Mesothelial cell of epicardium (in vitro differentiated cells): ENCODE measurements at regions not wholly inside any gene's neighbourhood (a gene's known extent, or its start where the extent isn't known, plus 50 kb on each side); places are given as distances from the start of the nearest gene placed in this dataset.

Source experiments
- DNase-seq, 2 experiments: peaks; one replicate each; pipeline ENCODE4 v3.0.0; 2021; ENCODE audit warnings: low spot score in 2 of 2; ENCODE audit not compliant: unreplicated experiment in 2 of 2
- H3K27ac Mint-ChIP-seq: 2 replicates; pipeline ENCODE4 v1.8.0; 2021; ENCODE audit warnings: mixed read lengths
- H3K27me3 Mint-ChIP-seq: 2 replicates; pipeline ENCODE4 v1.8.0; 2021; ENCODE audit warnings: low read depth, mixed read lengths
- H3K36me3 Mint-ChIP-seq: 2 replicates; pipeline ENCODE4 v1.8.0; 2021; ENCODE audit warnings: mixed read lengths
- H3K4me1 Mint-ChIP-seq: 2 replicates; pipeline ENCODE4 v1.8.0; 2021; ENCODE audit warnings: mixed read lengths
- H3K4me3 Mint-ChIP-seq: 2 replicates; pipeline ENCODE4 v1.8.0; 2021; ENCODE audit warnings: mild to moderate bottlenecking, moderate library complexity, mixed read lengths
- H3K9me3 Mint-ChIP-seq: 2 replicates; pipeline ENCODE4 v1.8.0; 2021; ENCODE audit warnings: mixed read lengths
- TF ChIP-seq, protein P1 (sequence below): fragments of 200-600 bp; sonication (generic); IDR thresholded peaks from one replicate; pipeline ENCODE4 v1.5.0; 2021; ENCODE audit warnings: antibody characterized with exemption; ENCODE audit not compliant: unreplicated experiment

DNA sequence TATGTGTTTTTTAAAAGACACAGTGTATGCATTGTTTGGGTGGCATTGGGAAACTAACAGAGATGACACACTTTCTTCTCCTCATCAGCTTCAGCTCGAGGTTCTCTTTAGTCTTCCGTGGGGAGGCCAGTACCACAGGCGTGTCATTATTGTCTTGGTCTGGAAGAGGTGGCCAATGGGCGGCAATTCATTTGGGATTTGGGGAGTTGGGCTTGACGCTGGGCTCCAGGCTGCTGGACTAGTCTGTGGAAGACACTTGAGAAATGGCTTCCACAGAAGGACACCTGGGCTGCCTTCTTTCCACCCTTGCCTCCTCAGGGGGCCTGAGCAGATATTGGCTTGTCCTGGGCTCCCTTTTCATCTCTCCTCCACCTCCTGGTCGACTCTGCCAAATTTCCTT lies 192.2 kb downstream of the SH2D4B start:
- TF ChIP-seq, protein P1, sequence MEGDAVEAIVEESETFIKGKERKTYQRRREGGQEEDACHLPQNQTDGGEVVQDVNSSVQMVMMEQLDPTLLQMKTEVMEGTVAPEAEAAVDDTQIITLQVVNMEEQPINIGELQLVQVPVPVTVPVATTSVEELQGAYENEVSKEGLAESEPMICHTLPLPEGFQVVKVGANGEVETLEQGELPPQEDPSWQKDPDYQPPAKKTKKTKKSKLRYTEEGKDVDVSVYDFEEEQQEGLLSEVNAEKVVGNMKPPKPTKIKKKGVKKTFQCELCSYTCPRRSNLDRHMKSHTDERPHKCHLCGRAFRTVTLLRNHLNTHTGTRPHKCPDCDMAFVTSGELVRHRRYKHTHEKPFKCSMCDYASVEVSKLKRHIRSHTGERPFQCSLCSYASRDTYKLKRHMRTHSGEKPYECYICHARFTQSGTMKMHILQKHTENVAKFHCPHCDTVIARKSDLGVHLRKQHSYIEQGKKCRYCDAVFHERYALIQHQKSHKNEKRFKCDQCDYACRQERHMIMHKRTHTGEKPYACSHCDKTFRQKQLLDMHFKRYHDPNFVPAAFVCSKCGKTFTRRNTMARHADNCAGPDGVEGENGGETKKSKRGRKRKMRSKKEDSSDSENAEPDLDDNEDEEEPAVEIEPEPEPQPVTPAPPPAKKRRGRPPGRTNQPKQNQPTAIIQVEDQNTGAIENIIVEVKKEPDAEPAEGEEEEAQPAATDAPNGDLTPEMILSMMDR, result no peak
- DNase-seq, result no peak
- Mint-ChIP-seq H3K4me1 (no peaks in the 10 kb centered on the region), H3K27ac (no peak overlapping the region), H3K4me3 (no peak overlapping the region), H3K9me3 (peaks cover 8% of the 10 kb centered on the region), H3K36me3 (no peaks in the 10 kb centered on the region), H3K27me3 (no peaks in the 10 kb centered on the region)

DNA sequence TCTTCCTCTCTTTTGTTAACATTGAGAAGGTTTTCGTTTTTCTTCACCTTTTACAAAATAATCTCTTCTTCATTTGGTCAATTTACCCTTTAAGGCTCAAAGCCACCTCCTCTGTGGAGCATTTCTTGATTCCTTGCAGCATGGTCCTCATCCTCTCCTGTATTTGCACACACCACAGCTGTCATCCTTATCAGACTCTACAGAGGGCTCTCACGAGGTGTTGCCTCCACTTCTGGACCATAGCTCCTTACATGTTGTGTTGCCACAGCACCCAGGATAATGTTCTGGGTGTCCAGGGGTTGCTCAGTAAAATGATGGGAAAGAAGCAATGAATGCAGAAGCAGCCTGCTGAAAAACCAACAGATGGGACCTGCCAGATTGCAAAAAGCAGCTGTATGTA lies 192.8 kb downstream of the SH2D4B start:
- H3K36me3 Mint-ChIP-seq, result no peaks in the 10 kb centered on the region
- no peaks in the 10 kb centered on the region for H3K27me3 Mint-ChIP-seq
- no peak for DNase-seq
- no peak overlapping the region for H3K4me3 Mint-ChIP-seq
- H3K4me1 Mint-ChIP-seq, result no peaks in the 10 kb centered on the region
- no peak overlapping the region for H3K27ac Mint-ChIP-seq
- TF ChIP-seq, protein P1, result no peak
- H3K9me3 Mint-ChIP-seq, result peaks cover 8% of the 10 kb centered on the region

DNA sequence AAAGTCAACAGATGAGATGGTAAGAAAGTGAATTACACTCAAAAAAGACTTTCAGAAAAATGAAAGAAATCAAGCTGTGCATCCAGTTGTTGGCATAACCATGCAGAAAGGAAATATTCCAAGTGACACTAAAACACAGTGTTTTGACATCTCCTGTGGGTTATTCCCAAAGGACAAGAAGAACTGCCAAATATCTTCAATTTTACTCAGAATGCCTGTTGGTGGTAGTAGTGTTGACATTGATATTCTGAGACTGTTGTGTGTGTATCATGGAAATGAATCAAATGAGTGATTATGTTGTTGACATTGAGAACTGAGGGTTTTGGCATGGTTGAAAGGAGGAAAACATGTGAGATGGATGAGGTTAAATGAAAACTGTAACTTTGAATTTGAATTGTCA lies 196.9 kb downstream of the SH2D4B start:
- TF ChIP-seq, protein P1, result no peak
- H3K27me3 Mint-ChIP-seq, result no peaks in the 10 kb centered on the region
- no peak overlapping the region for H3K27ac Mint-ChIP-seq
- H3K9me3 Mint-ChIP-seq, result peaks cover 10% of the 10 kb centered on the region
- no peak overlapping the region for H3K4me3 Mint-ChIP-seq
- peaks cover 14% of the 10 kb centered on the region for H3K4me1 Mint-ChIP-seq
- no peak for DNase-seq
- no peaks in the 10 kb centered on the region for H3K36me3 Mint-ChIP-seq

DNA sequence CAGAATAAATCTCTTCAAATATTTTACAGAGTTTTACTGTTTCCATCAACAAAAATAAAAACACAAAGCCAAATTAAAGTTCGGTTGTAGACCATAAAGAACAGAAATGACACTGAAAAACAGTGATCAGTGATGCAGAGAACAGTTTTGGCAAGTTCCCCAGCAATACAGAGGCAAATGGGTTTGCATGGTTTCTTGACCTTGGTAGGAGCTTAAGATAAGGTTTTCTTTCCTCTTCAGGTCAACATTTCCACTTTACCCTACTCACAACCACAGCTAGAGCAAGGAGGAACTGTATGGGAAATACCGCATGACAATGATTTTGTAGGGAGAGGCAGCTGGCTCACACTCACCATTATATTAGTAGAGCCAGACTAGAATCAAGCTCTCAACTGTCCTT lies 199.5 kb downstream of the SH2D4B start:
- DNase-seq, result no peak
- Mint-ChIP-seq H3K4me3 (no peak overlapping the region), H3K4me1 (peaks cover 14% of the 10 kb centered on the region), H3K27me3 (no peaks in the 10 kb centered on the region), H3K9me3 (peaks cover 15% of the 10 kb centered on the region), H3K36me3 (no peaks in the 10 kb centered on the region), H3K27ac (no peak overlapping the region)
- TF ChIP-seq, protein P1, result no peak

DNA sequence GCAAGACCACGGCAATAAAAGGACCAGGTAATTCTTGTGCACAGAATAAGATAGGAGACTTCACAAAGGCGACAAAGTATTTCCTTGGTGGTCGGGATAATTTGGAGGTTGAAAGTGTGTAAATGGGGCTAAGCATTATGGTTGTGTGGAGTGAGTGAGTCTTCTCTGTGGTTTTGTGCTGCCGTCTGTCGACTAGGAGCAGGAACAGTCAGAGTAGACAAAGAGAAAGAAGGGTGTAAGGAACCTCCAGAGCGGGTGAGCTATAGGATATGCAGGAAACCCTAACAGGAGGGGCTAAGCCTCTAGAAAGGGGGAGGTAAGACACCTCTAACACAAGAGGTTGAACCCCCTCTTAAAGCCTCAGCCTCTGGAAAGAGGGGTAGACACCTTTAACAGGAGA lies 201.6 kb downstream of the SH2D4B start:
- Mint-ChIP-seq H3K4me3 (no peak overlapping the region), H3K36me3 (no peaks in the 10 kb centered on the region), H3K4me1 (peaks cover 14% of the 10 kb centered on the region), H3K9me3 (peaks cover 12% of the 10 kb centered on the region), H3K27me3 (no peaks in the 10 kb centered on the region), H3K27ac (no peak overlapping the region)
- TF ChIP-seq, protein P1, result no peak
- no peak for DNase-seq
